OCI-LY1 (cell line): ENCODE measurements at regions not wholly inside any gene's neighbourhood (a gene's known extent, or its start where the extent isn't known, plus 50 kb on each side); places are given as distances from the start of the nearest gene placed in this dataset.

Source experiments
- EZH2 ChIP-seq: fragments of 200-600 bp; sonication (generic), shearing (Covaris generic); IDR thresholded peaks from 2 replicates; pipeline ENCODE4 v1.8.0; 2017; ENCODE audit warnings: borderline replicate concordance, mixed run types, mild to moderate bottlenecking, antibody characterized with exemption, low read length, moderate library complexity, mixed read lengths
- TF ChIP-seq, protein P1 (sequence below): fragments of 200-600 bp; sonication (generic), shearing (Covaris generic); IDR thresholded peaks from 2 replicates; pipeline ENCODE4 v1.5.1; 2017; ENCODE audit warnings: mild to moderate bottlenecking, antibody characterized with exemption, low read length, moderate library complexity, mixed read lengths

DNA sequence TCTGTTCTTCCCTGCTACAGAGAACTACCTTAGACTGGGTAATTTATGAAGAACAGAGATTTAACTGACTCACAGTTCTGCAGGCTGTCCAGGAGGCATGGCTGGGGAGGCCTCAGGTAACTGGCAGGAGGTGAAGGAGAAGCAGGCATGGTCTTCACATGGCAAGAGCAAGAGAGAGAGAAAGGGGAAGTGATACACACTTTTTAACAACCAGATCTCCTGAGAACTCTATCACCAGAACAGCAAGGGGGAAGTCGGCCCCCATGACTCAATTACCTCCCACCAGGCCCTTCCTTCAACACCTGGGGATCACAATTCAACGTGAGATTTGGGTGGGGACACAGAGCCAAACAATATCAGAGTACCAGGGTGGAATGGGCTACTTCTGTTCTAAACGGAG is 766.8 kb downstream of the TLE1 start:
- no peak for TF ChIP-seq EZH2
- TF ChIP-seq, protein P1, sequence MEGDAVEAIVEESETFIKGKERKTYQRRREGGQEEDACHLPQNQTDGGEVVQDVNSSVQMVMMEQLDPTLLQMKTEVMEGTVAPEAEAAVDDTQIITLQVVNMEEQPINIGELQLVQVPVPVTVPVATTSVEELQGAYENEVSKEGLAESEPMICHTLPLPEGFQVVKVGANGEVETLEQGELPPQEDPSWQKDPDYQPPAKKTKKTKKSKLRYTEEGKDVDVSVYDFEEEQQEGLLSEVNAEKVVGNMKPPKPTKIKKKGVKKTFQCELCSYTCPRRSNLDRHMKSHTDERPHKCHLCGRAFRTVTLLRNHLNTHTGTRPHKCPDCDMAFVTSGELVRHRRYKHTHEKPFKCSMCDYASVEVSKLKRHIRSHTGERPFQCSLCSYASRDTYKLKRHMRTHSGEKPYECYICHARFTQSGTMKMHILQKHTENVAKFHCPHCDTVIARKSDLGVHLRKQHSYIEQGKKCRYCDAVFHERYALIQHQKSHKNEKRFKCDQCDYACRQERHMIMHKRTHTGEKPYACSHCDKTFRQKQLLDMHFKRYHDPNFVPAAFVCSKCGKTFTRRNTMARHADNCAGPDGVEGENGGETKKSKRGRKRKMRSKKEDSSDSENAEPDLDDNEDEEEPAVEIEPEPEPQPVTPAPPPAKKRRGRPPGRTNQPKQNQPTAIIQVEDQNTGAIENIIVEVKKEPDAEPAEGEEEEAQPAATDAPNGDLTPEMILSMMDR, result no peak
